Calu3 (cell line): ENCODE measurements at regions not wholly inside any gene's neighbourhood (a gene's known extent, or its start where the extent isn't known, plus 50 kb on each side); places are given as distances from the start of the nearest gene placed in this dataset.
"Not testable (repeated sequence)": the region's sequence is repeated elsewhere in the genome, so short reads cannot be mapped to it uniquely, and the experiment has no call there.

Source experiments
- BruUV-seq: library from RNA; stranded (reverse); fragments of 400-500 nt; replicated peaks from 2 replicates; lab custom pipeline; 2021; lab: Mats Ljungman, UMichigan
- CTCF ChIA-PET: fragments of 300-600 bp; sonication (Branson Sonifier 250); formaldehyde crosslinking; loops from one replicate; lab custom pipeline; 2022; ENCODE audit warnings: antibody characterized with exemption; lab: Charles Lee
- DNase-seq: peaks from one replicate; pipeline ENCODE4 v3.0.0; 2022
- H3K27ac Mint-ChIP-seq: one replicate; pipeline ENCODE4 v1.8.0; 2022; ENCODE audit warnings: mixed read lengths; ENCODE audit not compliant: unreplicated experiment
- H3K27me3 Mint-ChIP-seq: one replicate; pipeline ENCODE4 v1.8.0; 2022; ENCODE audit warnings: mixed read lengths; ENCODE audit not compliant: unreplicated experiment
- H3K36me3 Mint-ChIP-seq: one replicate; pipeline ENCODE4 v1.8.0; 2022; ENCODE audit warnings: mild to moderate bottlenecking, moderate library complexity, mixed read lengths; ENCODE audit not compliant: insufficient read depth, unreplicated experiment
- H3K4me1 Mint-ChIP-seq: one replicate; pipeline ENCODE4 v1.8.0; 2022; ENCODE audit warnings: mild to moderate bottlenecking, low read depth, mixed read lengths; ENCODE audit not compliant: unreplicated experiment
- H3K4me3 Mint-ChIP-seq: one replicate; pipeline ENCODE4 v1.8.0; 2022; ENCODE audit warnings: mild to moderate bottlenecking, low read depth, moderate library complexity, mixed read lengths; ENCODE audit not compliant: unreplicated experiment
- H3K9me3 Mint-ChIP-seq: one replicate; pipeline ENCODE4 v1.8.0; 2022; ENCODE audit warnings: low read depth, mixed read lengths; ENCODE audit not compliant: unreplicated experiment
- CTCF ChIP-seq: fragments of 200-600 bp; IDR thresholded peaks from one replicate; pipeline ENCODE4 v1.8.0; 2022; ENCODE audit warnings: antibody characterized with exemption; ENCODE audit not compliant: unreplicated experiment
- intact Hi-C: fragments of 100-400 bp; cut with micrococcal nuclease; formaldehyde crosslinking; loops from one replicate; pipeline ENCODE4 v1.10.0; 2022; ENCODE audit not compliant: unreplicated experiment

GRCh38 chr2:224151680-224152310 is 112.7 kb upstream of the SERPINE2 start:
- H3K36me3 Mint-ChIP-seq, result no peaks in the 10 kb centered on the region
- no peak for TF ChIP-seq CTCF
- CTCF ChIA-PET, result no interaction called here
- no peak for DNase-seq
- H3K4me3 Mint-ChIP-seq, result no peak overlapping the region
- intact Hi-C loops, result no loop called here
- BruUV-seq, result no TSS peak
- peaks cover 4% of the 10 kb centered on the region for H3K9me3 Mint-ChIP-seq
- no peaks in the 10 kb centered on the region for H3K27me3 Mint-ChIP-seq
- peaks cover 35% of the 10 kb centered on the region for H3K4me1 Mint-ChIP-seq
- no peak overlapping the region for H3K27ac Mint-ChIP-seq

- DNase-seq, result no peak
- no peak overlapping the region for H3K27ac Mint-ChIP-seq
- no peak overlapping the region for H3K4me3 Mint-ChIP-seq
- H3K36me3 Mint-ChIP-seq, result no peaks in the 10 kb centered on the region
- peaks cover 4% of the 10 kb centered on the region for H3K9me3 Mint-ChIP-seq
- H3K27me3 Mint-ChIP-seq, result no peaks in the 10 kb centered on the region
- CTCF ChIA-PET, result no interaction called here
- intact Hi-C loops, result no loop called here
- BruUV-seq, result no TSS peak
- no peak for TF ChIP-seq CTCF
- peaks cover 41% of the 10 kb centered on the region for H3K4me1 Mint-ChIP-seq
These were observed 112.1 kb upstream of the SERPINE2 start for GRCh38 chr2:224151161-224151560.

- H3K4me3 Mint-ChIP-seq, H3K36me3 Mint-ChIP-seq, CTCF ChIA-PET, H3K27ac Mint-ChIP-seq, BruUV-seq, DNase-seq, H3K27me3 Mint-ChIP-seq, H3K9me3 Mint-ChIP-seq: not testable (repeated sequence)
- intact Hi-C loops, result loop anchor here (10.0 kb wide), 1 partner anchor 117 kb away; no protein-coding TSS in a partner anchor
- H3K4me1 Mint-ChIP-seq, result peaks cover 44% of the 10 kb centered on the region
These were observed 109.0 kb upstream of the SERPINE2 start for GRCh38 chr2:224148058-224148457.

GRCh38 chr2:224147174-224147573 is 108.1 kb upstream of the SERPINE2 start:
- intact Hi-C loops, result loop anchor here (10.0 kb wide), 1 partner anchor 118 kb away; no protein-coding TSS in a partner anchor
- H3K4me3 Mint-ChIP-seq, result no peak overlapping the region
- H3K27ac Mint-ChIP-seq, result peak overlapping the region; percentile 14
- BruUV-seq, result no TSS peak
- no peak for TF ChIP-seq CTCF
- H3K4me1 Mint-ChIP-seq, result peaks cover 53% of the 10 kb centered on the region
- no peak for DNase-seq
- CTCF ChIA-PET, result no interaction called here
- peaks cover 4% of the 10 kb centered on the region for H3K9me3 Mint-ChIP-seq
- H3K27me3 Mint-ChIP-seq, result no peaks in the 10 kb centered on the region
- H3K36me3 Mint-ChIP-seq, result no peaks in the 10 kb centered on the region
